Loucy (cell line): ENCODE measurements at regions not wholly inside any gene's neighbourhood (a gene's known extent, or its start where the extent isn't known, plus 50 kb on each side); places are given as distances from the start of the nearest gene placed in this dataset.

Experiments used
- H2AFZ ChIP-seq: fragments of 200-600 bp; sonication (generic); 2 replicates; pipeline ENCODE4 v1.6.0; 2016; ENCODE audit warnings: antibody characterized with exemption, mild to moderate bottlenecking, low read length, moderate library complexity
- H3F3A ChIP-seq: fragments of 200-600 bp; 2 replicates; pipeline ENCODE4 v1.6.0; 2016; ENCODE audit warnings: antibody characterized with exemption, low read depth, mild to moderate bottlenecking
- H3K27me3 ChIP-seq: fragments of 200-600 bp; sonication (generic); 2 replicates; pipeline ENCODE4 v1.6.1; 2014; ENCODE audit warnings: low read length, mild to moderate bottlenecking; ENCODE audit not compliant: insufficient read depth, poor library complexity, severe bottlenecking
- H3K36me3 ChIP-seq: fragments of 200-600 bp; sonication (generic); 2 replicates; pipeline ENCODE4 v1.6.1; 2016; ENCODE audit warnings: low read length; ENCODE audit not compliant: insufficient read depth
- H3K4me1 ChIP-seq: fragments of 200-600 bp; sonication (generic); 2 replicates; pipeline ENCODE4 v1.5.1; 2014; ENCODE audit warnings: low read length, mild to moderate bottlenecking; ENCODE audit not compliant: insufficient read depth, poor library complexity, severe bottlenecking
- H3K4me2 ChIP-seq: fragments of 200-600 bp; sonication (generic); 2 replicates; pipeline ENCODE4 v1.6.0; 2014; ENCODE audit warnings: antibody characterized with exemption, low read length, low read depth, mild to moderate bottlenecking; ENCODE audit not compliant: poor library complexity, severe bottlenecking
- H3K4me3 ChIP-seq: fragments of 200-600 bp; sonication (generic); 2 replicates; pipeline ENCODE4 v1.5.1; 2014; ENCODE audit warnings: low read length, mild to moderate bottlenecking, mixed read lengths; ENCODE audit not compliant: poor library complexity, severe bottlenecking
- H3K79me2 ChIP-seq: fragments of 200-600 bp; sonication (generic); 2 replicates; pipeline ENCODE4 v1.6.1; 2014; ENCODE audit warnings: low read length; ENCODE audit not compliant: insufficient read depth
- H3K9ac ChIP-seq: fragments of 200-600 bp; sonication (generic); 2 replicates; pipeline ENCODE4 v1.6.0; 2014; ENCODE audit warnings: mild to moderate bottlenecking, low read depth, low read length, moderate library complexity; ENCODE audit not compliant: poor library complexity, severe bottlenecking
- H3K9me2 ChIP-seq: fragments of 200-600 bp; sonication (generic); replicated peaks from 2 replicates; pipeline ENCODE4 v1.6.1; 2016; ENCODE audit warnings: low read depth, low read length, mixed read lengths
- H3K9me3 ChIP-seq: fragments of 200-600 bp; sonication (generic); 2 replicates; pipeline ENCODE4 v1.6.1; 2014; ENCODE audit warnings: mild to moderate bottlenecking, antibody characterized with exemption, low read length, low read depth; ENCODE audit not compliant: insufficient read depth
- H4K20me1 ChIP-seq: fragments of 200-600 bp; sonication (generic); 2 replicates; pipeline ENCODE4 v1.6.0; 2014; ENCODE audit warnings: antibody characterized with exemption, low read length, mild to moderate bottlenecking; ENCODE audit not compliant: insufficient read depth, poor library complexity, severe bottlenecking
- CTCF ChIP-seq: fragments of 200-600 bp; sonication (generic); conservative IDR thresholded peaks from 2 replicates; pipeline ENCODE4 v1.5.1; 2014; ENCODE audit warnings: mild to moderate bottlenecking, antibody characterized with exemption, low read length
- EZH2phosphoT487 ChIP-seq: fragments of 200-600 bp; IDR thresholded peaks from 2 replicates; pipeline ENCODE4 v1.6.1; 2018; ENCODE audit warnings: antibody characterized with exemption, mild to moderate bottlenecking, moderate library complexity, borderline replicate concordance

DNA sequence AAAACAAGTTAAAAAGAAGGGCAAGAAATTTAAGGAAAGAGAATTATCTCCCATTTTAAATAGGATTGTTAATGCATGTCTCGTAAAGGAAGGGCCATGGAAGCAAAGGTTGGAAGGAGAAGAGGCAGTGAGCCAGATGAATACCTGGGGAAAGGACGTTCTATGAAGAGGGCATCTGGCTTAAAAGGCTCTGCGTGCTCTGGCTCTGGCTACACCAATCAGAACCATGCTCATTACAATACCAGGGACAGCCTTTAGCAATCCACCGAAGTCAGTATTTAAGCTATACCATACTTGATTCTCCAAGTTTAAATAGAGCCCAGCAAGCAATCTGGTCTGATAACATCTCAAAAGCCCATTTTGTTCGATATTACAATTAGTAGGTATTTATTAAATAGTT, 58.5 kb upstream of the C1orf87 start:
- peak overlapping the region; percentile 75 for H3K4me2 ChIP-seq
- H3K4me3 ChIP-seq: no peak overlapping the region
- peaks cover 56% of the 10 kb centered on the region for H3K4me1 ChIP-seq
- no peaks in the 10 kb centered on the region for H3K9me2 ChIP-seq
- H3K9ac ChIP-seq: no peak overlapping the region
- H4K20me1 ChIP-seq: no peaks in the 10 kb centered on the region
- H3K27me3 ChIP-seq: no peaks in the 10 kb centered on the region
- no peaks in the 10 kb centered on the region for H3K79me2 ChIP-seq
- H3F3A ChIP-seq: peaks cover 6% of the 10 kb centered on the region; the same call in 1 of the 2 replicates
- no peaks in the 10 kb centered on the region for H3K9me3 ChIP-seq
- H2AFZ ChIP-seq: no peak overlapping the region
- no peak for TF ChIP-seq EZH2phosphoT487
- no peak for TF ChIP-seq CTCF
- H3K36me3 ChIP-seq: no peaks in the 10 kb centered on the region

DNA sequence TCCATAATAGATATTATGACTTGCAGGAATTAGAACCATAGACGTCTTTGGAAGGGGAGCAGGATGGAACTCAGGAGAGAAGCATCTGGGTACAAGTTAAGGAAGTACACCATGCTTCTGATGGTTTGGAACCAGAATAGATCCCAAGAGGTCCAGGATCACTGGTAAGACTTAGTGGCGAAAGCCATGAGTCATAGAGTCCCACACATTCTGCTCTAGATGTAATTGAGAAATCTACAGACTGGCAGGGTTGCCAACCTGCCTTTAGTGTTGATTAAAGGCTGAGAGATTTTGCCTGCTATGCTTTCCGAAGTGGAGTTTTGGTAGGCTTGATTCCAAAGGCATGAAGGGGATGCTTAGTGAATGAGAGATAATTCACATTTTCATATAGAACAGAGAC, 57.1 kb upstream of the C1orf87 start:
- H3K4me3 ChIP-seq: no peak overlapping the region
- H4K20me1 ChIP-seq: no peaks in the 10 kb centered on the region
- no peaks in the 10 kb centered on the region for H3K79me2 ChIP-seq
- peaks cover 6% of the 10 kb centered on the region; the same call in 1 of the 2 replicates for H3F3A ChIP-seq
- no peaks in the 10 kb centered on the region for H3K9me3 ChIP-seq
- H3K4me2 ChIP-seq: no peak overlapping the region
- TF ChIP-seq CTCF (no peak), EZH2phosphoT487 (no peak)
- H3K36me3 ChIP-seq: no peaks in the 10 kb centered on the region
- H3K9ac ChIP-seq: no peak overlapping the region
- H3K9me2 ChIP-seq: no peaks in the 10 kb centered on the region
- no peaks in the 10 kb centered on the region for H3K27me3 ChIP-seq
- peak overlapping the region; percentile 16; the same call in 1 of the 2 replicates for H2AFZ ChIP-seq
- H3K4me1 ChIP-seq: peaks cover 56% of the 10 kb centered on the region

GRCh38 chr1:60129911-60130310, 56.3 kb upstream of the C1orf87 start:
- Histone ChIP-seq H3F3A (peaks cover 6% of the 10 kb centered on the region; the same call in 1 of the 2 replicates), H3K9me2 (no peaks in the 10 kb centered on the region), H3K9ac (no peak overlapping the region), H3K27me3 (no peaks in the 10 kb centered on the region), H3K4me3 (no peak overlapping the region), H3K36me3 (no peaks in the 10 kb centered on the region), H2AFZ (peak overlapping the region; percentile 29; the same call in 1 of the 2 replicates), H4K20me1 (no peaks in the 10 kb centered on the region), H3K79me2 (no peaks in the 10 kb centered on the region), H3K4me2 (peak overlapping the region; percentile 6), H3K9me3 (no peaks in the 10 kb centered on the region), H3K4me1 (peaks cover 54% of the 10 kb centered on the region)
- no peak for TF ChIP-seq EZH2phosphoT487
- TF ChIP-seq CTCF: peak; percentile 56
